ENCODE measurements at regions not wholly inside any gene's neighbourhood (a gene's known extent, or its start where the extent isn't known, plus 50 kb on each side); places are given as distances from the start of the nearest gene placed in this dataset.

- Mint-ChIP-seq H3K36me3 (ENCODE audit: insufficient read depth, unreplicated experiment) (no peaks in the 10 kb centered on the region), H3K27me3 (ENCODE audit: unreplicated experiment) (no peaks in the 10 kb centered on the region), H3K4me1 (ENCODE audit: low read depth, unreplicated experiment) (no peaks in the 10 kb centered on the region), H3K9me3 (ENCODE audit: low read depth, unreplicated experiment) (peaks cover 3% of the 10 kb centered on the region), H3K27ac (ENCODE audit: unreplicated experiment) (no peak overlapping the region), H3K4me3 (ENCODE audit: low read depth, unreplicated experiment) (no peak overlapping the region)
- no TSS peak for BruUV-seq (replicated peaks)
- no peak for TF ChIP-seq CTCF (IDR thresholded peaks at IDR 0.05; ENCODE audit: unreplicated experiment)
- intact Hi-C loops (cut with micrococcal nuclease; ENCODE audit: unreplicated experiment) = no loop called here
- DNase-seq = no peak
- CTCF ChIA-PET = no interaction called here
These were observed 572.1 kb upstream of the IGFBP7 start for GRCh38 chr4:57682275-57682674.

GRCh38 chr4:57679969-57680368 is 569.8 kb upstream of the IGFBP7 start:
- intact Hi-C loops (cut with micrococcal nuclease; ENCODE audit: unreplicated experiment) = no loop called here
- Mint-ChIP-seq H3K27ac (ENCODE audit: unreplicated experiment) (no peak overlapping the region), H3K4me1 (ENCODE audit: low read depth, unreplicated experiment) (no peaks in the 10 kb centered on the region), H3K27me3 (ENCODE audit: unreplicated experiment) (no peaks in the 10 kb centered on the region), H3K36me3 (ENCODE audit: insufficient read depth, unreplicated experiment) (no peaks in the 10 kb centered on the region), H3K4me3 (ENCODE audit: low read depth, unreplicated experiment) (no peak overlapping the region), H3K9me3 (ENCODE audit: low read depth, unreplicated experiment) (peaks cover 6% of the 10 kb centered on the region)
- BruUV-seq (replicated peaks) = no TSS peak
- no peak for DNase-seq
- CTCF ChIA-PET = no interaction called here
- TF ChIP-seq CTCF (IDR thresholded peaks at IDR 0.05; ENCODE audit: unreplicated experiment) = no peak

GRCh38 chr4:57676394-57676793 is 566.2 kb upstream of the IGFBP7 start:
- no peak for DNase-seq
- no TSS peak for BruUV-seq (replicated peaks)
- CTCF ChIA-PET = no interaction called here
- Mint-ChIP-seq H3K27ac (ENCODE audit: unreplicated experiment) (no peak overlapping the region), H3K36me3 (ENCODE audit: insufficient read depth, unreplicated experiment) (no peaks in the 10 kb centered on the region), H3K4me1 (ENCODE audit: low read depth, unreplicated experiment) (no peaks in the 10 kb centered on the region), H3K4me3 (ENCODE audit: low read depth, unreplicated experiment) (no peak overlapping the region), H3K27me3 (ENCODE audit: unreplicated experiment) (no peaks in the 10 kb centered on the region), H3K9me3 (ENCODE audit: low read depth, unreplicated experiment) (peaks cover 9% of the 10 kb centered on the region)
- no peak for TF ChIP-seq CTCF (IDR thresholded peaks at IDR 0.05; ENCODE audit: unreplicated experiment)
- intact Hi-C loops (cut with micrococcal nuclease; ENCODE audit: unreplicated experiment) = no loop called here

- Mint-ChIP-seq H3K36me3 (ENCODE audit: insufficient read depth, unreplicated experiment) (no peaks in the 10 kb centered on the region), H3K4me3 (ENCODE audit: low read depth, unreplicated experiment) (no peak overlapping the region), H3K27me3 (ENCODE audit: unreplicated experiment) (no peaks in the 10 kb centered on the region), H3K9me3 (ENCODE audit: low read depth, unreplicated experiment) (peaks cover 9% of the 10 kb centered on the region), H3K27ac (ENCODE audit: unreplicated experiment) (no peak overlapping the region), H3K4me1 (ENCODE audit: low read depth, unreplicated experiment) (no peaks in the 10 kb centered on the region)
- intact Hi-C loops (cut with micrococcal nuclease; ENCODE audit: unreplicated experiment) = no loop called here
- no TSS peak for BruUV-seq (replicated peaks)
- no peak for DNase-seq
- no peak for TF ChIP-seq CTCF (IDR thresholded peaks at IDR 0.05; ENCODE audit: unreplicated experiment)
- CTCF ChIA-PET = no interaction called here
These were observed 562.8 kb upstream of the IGFBP7 start for GRCh38 chr4:57672846-57673433.

Measured in Calu3 (cell line).